A549 (cell line): ENCODE measurements at regions not wholly inside any gene's neighbourhood (a gene's known extent, or its start where the extent isn't known, plus 50 kb on each side); places are given as distances from the start of the nearest gene placed in this dataset.

Experiments used
- ATAC-seq, 2 experiments: fragments of 200-7000 bp in 1 of 2; fragments of >200 bp in 1 of 2; cut with Nextera tagmentation in 1 of 2; cut with Tn5 transposase in 1 of 2; 3 replicates each; pipeline versions ENCODE4 v1.8.0 to v1.9.1; 2018 to 2020; ENCODE audit warnings: mild to moderate bottlenecking in 1 of 2, moderate library complexity in 1 of 2
- CTCF ChIA-PET: fragments of 300-600 bp; sonication (Branson Sonifier 250); formaldehyde crosslinking; extraction: SDS; loops from one replicate; lab custom pipeline; 2021; ENCODE audit warnings: antibody characterized with exemption, inconsistent platforms; lab: Yijun Ruan, JAX
- POLR2A ChIA-PET: fragments of 350-600 bp; formaldehyde crosslinking; extraction: SDS; loops from one replicate; lab custom pipeline; 2021; ENCODE audit warnings: antibody characterized with exemption, inconsistent platforms; lab: Yijun Ruan, JAX
- DNase-seq, 2 experiments: peaks; one replicate each; pipeline versions ENCODE4 v3.0.0 to v3.0.0-alpha.2; 2011 to 2016; ENCODE audit warnings: low read depth in 1 of 2, low spot score in 1 of 2
- FAIRE-seq: peaks from 2 replicates; lab custom pipeline; 2011; peaks lifted over from hg19 to GRCh38; lab: Jason Lieb, UNC
- H3K27ac ChIP-seq, 2 experiments: fragments of >200 bp; sonication (Bioruptor Twin); formaldehyde crosslinking; 3 replicates each; pipeline ENCODE4 v1.5.1; 2016 to 2017
- H3K4me1 ChIP-seq: fragments of >200 bp; sonication (Bioruptor Twin); formaldehyde crosslinking; 3 replicates; pipeline ENCODE4 v1.6.1; 2016
- H3K4me2 ChIP-seq: fragments of >200 bp; sonication (Bioruptor Twin); formaldehyde crosslinking; 3 replicates; pipeline ENCODE4 v1.6.1; 2016
- H3K4me3 ChIP-seq: fragments of >200 bp; sonication (Bioruptor Twin); formaldehyde crosslinking; 3 replicates; pipeline ENCODE4 v1.5.1; 2016
- H3K9me3 ChIP-seq: fragments of >200 bp; sonication (Bioruptor Twin); formaldehyde crosslinking; 3 replicates; pipeline ENCODE4 v1.6.1; 2016
- BCL3 ChIP-seq: fragments of >200 bp; sonication (Bioruptor Twin); formaldehyde crosslinking; IDR thresholded peaks from 3 replicates; pipeline ENCODE4 v1.6.1; 2016
- CBX8 ChIP-seq: fragments of 200-600 bp; sonication (generic); IDR thresholded peaks from 2 replicates; pipeline ENCODE4 v1.6.1; 2016
- CEBPB ChIP-seq, 2 experiments: fragments of >200 bp in 1 of 2; sonication (Bioruptor Twin) in 1 of 2; formaldehyde crosslinking in 1 of 2; IDR thresholded peaks; 2 replicates each; pipeline ENCODE4 v1.6.1; 2012 to 2016
- E2F6 ChIP-seq: IDR thresholded peaks from 2 replicates; pipeline ENCODE4 v1.6.1; 2012; ENCODE audit warnings: low read depth, borderline replicate concordance
- EHF ChIP-seq: fragments of 250-450 bp; sonication (Bioruptor Pico); IDR thresholded peaks from 2 replicates; pipeline ENCODE4 v1.5.0; 2020; ENCODE audit warnings: mild to moderate bottlenecking
- EP300 ChIP-seq, 2 experiments: fragments of >200 bp; sonication (Bioruptor Twin); formaldehyde crosslinking; IDR thresholded peaks; 2 replicates in 1 of 2; 3 replicates in 1 of 2; pipeline ENCODE4 v1.6.1; 2016 to 2017
- ESRRA ChIP-seq: fragments of 150-350 bp; IDR thresholded peaks from 2 replicates; pipeline ENCODE4 v1.6.1; 2014; ENCODE audit warnings: mild to moderate bottlenecking, low read length, borderline replicate concordance
- FOSB ChIP-seq: fragments of 250-450 bp; sonication (Bioruptor Pico); IDR thresholded peaks from 2 replicates; pipeline ENCODE4 v1.5.0; 2020; ENCODE audit warnings: mild to moderate bottlenecking, moderate library complexity
- FOSL2 ChIP-seq, 2 experiments: fragments of 450-650 bp in 1 of 2; fragments of >200 bp in 1 of 2; sonication (Bioruptor Twin) in 1 of 2; formaldehyde crosslinking; IDR thresholded peaks; 2 replicates each; pipeline versions ENCODE4 v1.5.0 to v1.6.1; 2016 to 2020; ENCODE audit warnings: mild to moderate bottlenecking in 1 of 2, moderate library complexity in 1 of 2
- HDAC2 ChIP-seq: fragments of 200-600 bp; sonication (generic); IDR thresholded peaks from 2 replicates; pipeline ENCODE4 v1.6.1; 2016
- HES2 ChIP-seq: fragments of >200 bp; sonication (Bioruptor Twin); formaldehyde crosslinking; IDR thresholded peaks from 2 replicates; pipeline ENCODE4 v1.6.1; 2016
- HMGXB4 ChIP-seq: fragments of 250-450 bp; sonication (Bioruptor Pico); IDR thresholded peaks from 2 replicates; pipeline ENCODE4 v1.5.0; 2021; ENCODE audit warnings: mild to moderate bottlenecking, moderate library complexity, borderline replicate concordance
- MAFK ChIP-seq: fragments of 450-650 bp; IDR thresholded peaks from 2 replicates; pipeline ENCODE4 v1.6.1; 2014; ENCODE audit not compliant: partially characterized antibody
- NFE2L2 ChIP-seq: fragments of 150-350 bp; conservative IDR thresholded peaks from 2 replicates; pipeline ENCODE4 v1.6.1; 2014; ENCODE audit warnings: low read length
- NR3C1 ChIP-seq: fragments of >200 bp; sonication (Bioruptor Twin); formaldehyde crosslinking; IDR thresholded peaks from 3 replicates; pipeline ENCODE4 v1.6.1; 2017
- POLR2AphosphoS2 ChIP-seq: conservative IDR thresholded peaks from 2 replicates; pipeline ENCODE4 v1.6.1; 2012; ENCODE audit warnings: low read length, improper control_type of control experiment, inconsistent platforms
- RAD21 ChIP-seq, 2 experiments: fragments of >200 bp in 1 of 2; sonication (Bioruptor Twin) in 1 of 2; formaldehyde crosslinking in 1 of 2; IDR thresholded peaks in 1 of 2; conservative IDR thresholded peaks in 1 of 2; 2 replicates in 1 of 2; 3 replicates in 1 of 2; pipeline ENCODE4 v1.6.1; 2012 to 2018; ENCODE audit warnings: inconsistent platforms in 1 of 2
- ZFP36 ChIP-seq: fragments of 450-650 bp; IDR thresholded peaks from 2 replicates; pipeline ENCODE4 v1.6.1; 2014; ENCODE audit warnings: borderline replicate concordance; ENCODE audit not compliant: partially characterized antibody
- WGBS: methylation state at CpG from one replicate; pipeline ENCODE4 v1.1.6; 2017; ENCODE audit errors: missing lambda C conversion rate; 5-methylcytosine and 5-hydroxymethylcytosine counted together

- WGBS: 45% methylated on average over 3 of the region's 3 CpGs
Measured at GRCh38 chr4:57491388-57491787, 381.2 kb upstream of the IGFBP7 start.

GRCh38 chr4:57490520-57491255, 380.5 kb upstream of the IGFBP7 start:
- FAIRE-seq: no peak
- 6% methylated on average over 4 of the region's 4 CpGs for WGBS
- ATAC-seq: peak; percentile 70 to 77; a peak in 4 of 6 replicates

More at GRCh38 chr4:57491388-57491787, 381.2 kb upstream of the IGFBP7 start:
- Histone ChIP-seq H3K4me3 (no peak overlapping the region), H3K4me1 (peaks cover 27% of the 10 kb centered on the region; the same call in 2 of the 3 replicates), H3K4me2 (peak overlapping the region; percentile 74), H3K27ac (peak overlapping the region; percentile 71 to 78), H3K9me3 (no peaks in the 10 kb centered on the region)
- TF ChIP-seq FOSL2 (IDR thresholded peaks at IDR 0.05): no peak
- TF ChIP-seq FOSL2 (CRISPR knock-in tag; IDR thresholded peaks at IDR 0.05): 0 out of 2 replicates have a peak, but pooled peaks have one; percentile 6
- TF ChIP-seq CBX8: no peak
- ATAC-seq (no peak), DNase-seq (no peak), FAIRE-seq (no peak)
- CTCF ChIA-PET: no interaction called here
- POLR2A ChIA-PET: no interaction called here

GRCh38 chr4:57488366-57489162, 378.4 kb upstream of the IGFBP7 start:
- TF ChIP-seq NR3C1 (no peak), HMGXB4 (CRISPR knock-in tag) (no peak), HDAC2 (no peak), E2F6 (no peak), NFE2L2 (no peak), CEBPB (IDR thresholded peaks at IDR 0.05) (no peak), POLR2AphosphoS2 (no peak), FOSB (CRISPR knock-in tag) (no peak), EHF (CRISPR knock-in tag) (no peak), RAD21 (conservative IDR thresholded peaks at IDR 0.05 in 1 of 2, IDR thresholded peaks at IDR 0.05 in 1 of 2) (no peak), ZFP36 (no peak), BCL3 (no peak), FOSL2 (IDR thresholded peaks at IDR 0.05) (no peak), FOSL2 (CRISPR knock-in tag; IDR thresholded peaks at IDR 0.05) (no peak), ESRRA (no peak)
- DNase-seq (no peak), ATAC-seq (no peak), FAIRE-seq (no peak)
- WGBS: 40% methylated on average over 3 of the region's 3 CpGs
- Histone ChIP-seq H3K4me2 (no peak overlapping the region), H3K9me3 (no peaks in the 10 kb centered on the region), H3K4me3 (no peak overlapping the region), H3K4me1 (peaks cover 27% of the 10 kb centered on the region; the same call in 2 of the 3 replicates), H3K27ac (no peak overlapping the region)
- CTCF ChIA-PET: interaction anchor here (0.6 kb wide), 1 partner anchor 10 kb away, joined by 3 read pairs; no protein-coding TSS in a partner anchor
- POLR2A ChIA-PET: no interaction called here

More at GRCh38 chr4:57490520-57491255, 380.5 kb upstream of the IGFBP7 start:
- ChIA-PET POLR2A (no interaction called here), CTCF (no interaction called here)
- H3K4me1 ChIP-seq: peaks cover 27% of the 10 kb centered on the region; the same call in 2 of the 3 replicates
- H3K9me3 ChIP-seq: no peaks in the 10 kb centered on the region
- peak; percentile 2 to 60 for DNase-seq
- H3K27ac ChIP-seq: peak overlapping the region; percentile 71 to 78
- peak overlapping the region; percentile 74 for H3K4me2 ChIP-seq
- H3K4me3 ChIP-seq: no peak overlapping the region
- TF ChIP-seq EP300 (IDR thresholded peaks at IDR 0.05): 0 out of 5 replicates have a peak, but pooled peaks of 1 of the 2 experiments have one; percentile 20
- TF ChIP-seq HES2: 0 out of 2 replicates have a peak, but pooled peaks have one; percentile 22
- TF ChIP-seq HMGXB4 (CRISPR knock-in tag): no peak
- peak; percentile 67 to 79; a peak in 3 of 4 replicates for TF ChIP-seq CEBPB (IDR thresholded peaks at IDR 0.05)
- peak; percentile 28 for TF ChIP-seq MAFK
- TF ChIP-seq ESRRA: no peak
